ENCODE measurements at regions not wholly inside any gene's neighbourhood (a gene's known extent, or its start where the extent isn't known, plus 50 kb on each side); places are given as distances from the start of the nearest gene placed in this dataset.

DNA sequence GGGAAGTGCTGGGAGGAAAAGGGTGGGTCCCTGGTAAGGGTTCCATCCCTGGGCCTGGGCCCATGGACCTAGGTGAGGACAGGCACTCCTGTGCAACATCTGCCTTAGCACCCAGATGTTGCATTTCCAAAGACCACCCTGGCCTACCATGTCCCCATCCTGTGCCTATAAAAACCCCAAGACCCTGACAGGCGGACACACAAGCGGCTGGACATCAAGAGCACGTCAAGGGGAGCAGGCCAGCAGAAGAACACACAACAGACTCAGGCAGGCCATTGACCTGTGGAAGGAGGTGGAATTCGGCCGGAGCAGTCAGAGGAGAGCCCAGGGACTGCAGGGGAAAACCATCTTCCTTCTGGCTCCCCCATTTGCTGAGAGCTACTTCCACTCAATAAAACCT is 937.8 kb upstream of the MANEA start:
- DNase-seq (ENCODE audit: extremely low spot score in 2 of 2): no peak
- intact Hi-C loops (cut with DNase I): no loop called here
- H3K4me3 ChIP-seq: no peak overlapping the region
- H3K27me3 ChIP-seq: no peaks in the 10 kb centered on the region
- TF ChIP-seq, protein P1, sequence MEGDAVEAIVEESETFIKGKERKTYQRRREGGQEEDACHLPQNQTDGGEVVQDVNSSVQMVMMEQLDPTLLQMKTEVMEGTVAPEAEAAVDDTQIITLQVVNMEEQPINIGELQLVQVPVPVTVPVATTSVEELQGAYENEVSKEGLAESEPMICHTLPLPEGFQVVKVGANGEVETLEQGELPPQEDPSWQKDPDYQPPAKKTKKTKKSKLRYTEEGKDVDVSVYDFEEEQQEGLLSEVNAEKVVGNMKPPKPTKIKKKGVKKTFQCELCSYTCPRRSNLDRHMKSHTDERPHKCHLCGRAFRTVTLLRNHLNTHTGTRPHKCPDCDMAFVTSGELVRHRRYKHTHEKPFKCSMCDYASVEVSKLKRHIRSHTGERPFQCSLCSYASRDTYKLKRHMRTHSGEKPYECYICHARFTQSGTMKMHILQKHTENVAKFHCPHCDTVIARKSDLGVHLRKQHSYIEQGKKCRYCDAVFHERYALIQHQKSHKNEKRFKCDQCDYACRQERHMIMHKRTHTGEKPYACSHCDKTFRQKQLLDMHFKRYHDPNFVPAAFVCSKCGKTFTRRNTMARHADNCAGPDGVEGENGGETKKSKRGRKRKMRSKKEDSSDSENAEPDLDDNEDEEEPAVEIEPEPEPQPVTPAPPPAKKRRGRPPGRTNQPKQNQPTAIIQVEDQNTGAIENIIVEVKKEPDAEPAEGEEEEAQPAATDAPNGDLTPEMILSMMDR (IDR thresholded peaks at IDR 0.05): no peak
- no peak for TF ChIP-seq POLR2A (IDR thresholded peaks at IDR 0.05)
- no peaks in the 10 kb centered on the region for H3K36me3 ChIP-seq
- H3K9me3 ChIP-seq: no peaks in the 10 kb centered on the region
- no peak overlapping the region for H3K27ac ChIP-seq
- H3K4me1 ChIP-seq: no peaks in the 10 kb centered on the region

DNA sequence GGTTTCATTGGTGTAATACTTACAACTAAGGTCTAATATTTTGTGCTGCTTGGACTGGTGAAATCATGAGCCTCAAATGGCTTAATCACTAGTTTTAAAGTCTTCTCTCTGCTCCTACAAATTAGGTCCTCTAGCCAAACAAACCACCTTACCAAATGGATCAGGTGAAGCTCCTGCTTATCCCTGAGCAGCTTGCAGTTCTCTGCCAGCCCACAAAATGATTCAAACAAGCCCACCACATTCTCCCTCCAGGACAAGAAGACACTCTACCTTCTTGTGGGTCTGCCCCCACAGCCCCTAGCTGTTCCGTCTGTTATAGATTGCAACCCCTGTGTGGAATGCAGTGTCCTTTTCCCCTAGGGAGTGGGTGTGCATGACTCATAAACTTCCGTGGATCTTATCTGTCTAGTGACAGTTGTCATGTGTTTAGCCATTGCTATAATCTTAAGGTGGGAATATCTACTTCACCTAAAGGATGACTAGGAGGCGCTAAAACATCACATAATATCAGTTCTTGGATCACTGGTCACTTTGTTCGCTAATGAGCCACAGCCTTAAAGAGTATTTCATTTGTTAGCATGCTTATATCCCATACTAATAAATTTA is 940.5 kb upstream of the MANEA start:
- no peak overlapping the region for H3K27ac ChIP-seq
- no peak overlapping the region for H3K4me3 ChIP-seq
- H3K9me3 ChIP-seq: no peaks in the 10 kb centered on the region
- H3K36me3 ChIP-seq: no peaks in the 10 kb centered on the region
- no peaks in the 10 kb centered on the region for H3K4me1 ChIP-seq
- H3K27me3 ChIP-seq: no peaks in the 10 kb centered on the region
- intact Hi-C loops (cut with DNase I): no loop called here
- no peak for DNase-seq (ENCODE audit: extremely low spot score in 2 of 2)
- no peak for TF ChIP-seq POLR2AphosphoS5 (IDR thresholded peaks at IDR 0.05; ENCODE audit: insufficient read depth in 1 of 2, low read depth in 1 of 2)
- TF ChIP-seq POLR2A (IDR thresholded peaks at IDR 0.05): no peak
- TF ChIP-seq, protein P1 (IDR thresholded peaks at IDR 0.05): no peak

DNA sequence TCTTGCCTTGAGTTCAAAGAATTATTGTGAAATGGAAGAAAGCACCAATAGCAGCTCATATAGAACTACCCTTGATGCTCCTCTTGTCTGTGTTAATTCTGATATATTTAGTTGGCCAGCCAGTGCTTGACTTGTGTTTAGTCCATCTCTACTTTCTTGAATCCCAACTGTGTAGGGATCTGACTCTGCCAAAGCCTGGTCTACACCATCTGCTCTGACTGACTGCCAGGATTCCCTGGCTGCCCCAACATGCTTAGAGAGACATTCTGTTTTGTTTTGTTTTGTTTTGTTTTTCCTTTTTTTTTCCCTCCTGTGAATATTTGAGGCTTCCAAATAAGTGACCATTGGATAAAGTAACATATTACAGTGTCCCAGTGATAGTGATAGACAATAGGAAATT is 953.7 kb upstream of the MANEA start:
- Histone ChIP-seq H3K4me3 (no peak overlapping the region), H3K27me3 (no peaks in the 10 kb centered on the region), H3K4me1 (no peaks in the 10 kb centered on the region), H3K27ac (no peak overlapping the region), H3K9me3 (no peaks in the 10 kb centered on the region), H3K36me3 (no peaks in the 10 kb centered on the region)
- no peak for DNase-seq (ENCODE audit: extremely low spot score in 2 of 2)
- intact Hi-C loops (cut with DNase I): no loop called here
- TF ChIP-seq, protein P1 (IDR thresholded peaks at IDR 0.05): no peak
- no peak for TF ChIP-seq POLR2A (IDR thresholded peaks at IDR 0.05)
- no peak for TF ChIP-seq POLR2AphosphoS5 (IDR thresholded peaks at IDR 0.05; ENCODE audit: insufficient read depth in 1 of 2, low read depth in 1 of 2)

DNA sequence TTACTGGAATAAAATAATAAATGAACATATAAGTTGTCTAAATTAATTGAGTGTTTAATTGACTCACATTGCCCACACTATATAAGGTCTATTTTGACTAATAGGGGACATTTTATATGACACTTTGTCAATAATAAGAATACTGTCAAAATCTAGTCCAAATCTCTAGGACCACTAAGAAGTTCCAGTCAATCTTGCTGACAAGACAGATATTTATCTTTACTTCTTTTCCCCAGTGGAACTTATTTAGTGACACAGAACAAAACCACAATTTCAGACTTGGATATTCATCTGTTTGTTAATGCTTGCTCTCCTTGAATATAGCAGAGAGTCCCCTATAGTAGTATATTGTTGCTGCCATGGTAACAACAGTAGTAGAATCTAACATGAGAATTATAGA is 954.6 kb upstream of the MANEA start:
- H3K36me3 ChIP-seq: no peaks in the 10 kb centered on the region
- no peak for DNase-seq (ENCODE audit: extremely low spot score in 2 of 2)
- intact Hi-C loops (cut with DNase I): no loop called here
- H3K4me1 ChIP-seq: no peaks in the 10 kb centered on the region
- TF ChIP-seq, protein P1 (IDR thresholded peaks at IDR 0.05): no peak
- TF ChIP-seq POLR2AphosphoS5 (IDR thresholded peaks at IDR 0.05; ENCODE audit: insufficient read depth in 1 of 2, low read depth in 1 of 2) (no peak), POLR2A (IDR thresholded peaks at IDR 0.05) (no peak)
- H3K27ac ChIP-seq: no peak overlapping the region
- H3K27me3 ChIP-seq: no peaks in the 10 kb centered on the region
- H3K9me3 ChIP-seq: no peaks in the 10 kb centered on the region
- no peak overlapping the region for H3K4me3 ChIP-seq

DNA sequence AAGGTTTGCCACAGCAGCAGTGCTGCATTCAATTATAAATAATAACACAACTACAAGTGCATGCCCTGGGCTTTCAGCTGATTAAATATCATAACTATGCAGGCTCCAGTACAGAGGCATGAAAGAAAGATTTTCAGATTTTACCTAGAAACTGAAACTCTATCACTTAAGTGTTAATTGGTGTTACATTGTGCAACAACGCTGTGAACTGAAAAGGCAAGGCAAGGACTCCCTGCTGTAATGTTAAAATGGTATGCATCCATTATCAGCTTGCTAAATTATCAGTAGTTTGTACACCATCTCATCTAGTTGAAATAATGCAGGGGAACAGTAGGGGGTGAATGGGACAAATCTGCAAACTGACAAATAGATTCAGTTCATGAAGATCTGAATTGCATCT is 976.7 kb upstream of the MANEA start:
- DNase-seq (ENCODE audit: extremely low spot score in 2 of 2): no peak
- no peak for TF ChIP-seq POLR2A (IDR thresholded peaks at IDR 0.05)
- TF ChIP-seq POLR2AphosphoS5 (IDR thresholded peaks at IDR 0.05; ENCODE audit: insufficient read depth in 1 of 2, low read depth in 1 of 2): no peak
- TF ChIP-seq, protein P1 (IDR thresholded peaks at IDR 0.05): no peak
- Histone ChIP-seq H3K9me3 (no peaks in the 10 kb centered on the region), H3K36me3 (no peaks in the 10 kb centered on the region), H3K4me3 (no peak overlapping the region), H3K27me3 (no peaks in the 10 kb centered on the region), H3K4me1 (no peaks in the 10 kb centered on the region), H3K27ac (no peak overlapping the region)
- intact Hi-C loops (cut with DNase I): no loop called here
